PC-3 (cell line): ENCODE measurements at regions not wholly inside any gene's neighbourhood (a gene's known extent, or its start where the extent isn't known, plus 50 kb on each side); places are given as distances from the start of the nearest gene placed in this dataset.

Experiments
- CTCF ChIP-seq: fragments of 300-600 bp; sonication (generic); conservative IDR thresholded peaks from 2 replicates; pipeline ENCODE4 v1.5.1; 2017; ENCODE audit warnings: antibody characterized with exemption, low read depth, mild to moderate bottlenecking, low read length
- EZH2 ChIP-seq: fragments of 300-600 bp; sonication (generic); IDR thresholded peaks from one replicate; pipeline ENCODE4 v1.6.1; 2017; ENCODE audit warnings: antibody characterized with exemption, mild to moderate bottlenecking, low read length; ENCODE audit not compliant: unreplicated experiment
- EZH2phosphoT487 ChIP-seq: fragments of 300-600 bp; sonication (generic); IDR thresholded peaks from 2 replicates; pipeline ENCODE4 v1.6.1; 2018; ENCODE audit warnings: mild to moderate bottlenecking, antibody characterized with exemption, low read length, borderline replicate concordance

GRCh38 chr13:76600081-76600480 lies 286.1 kb downstream of the KCTD12 start:
- TF ChIP-seq CTCF (no peak), EZH2phosphoT487 (no peak), EZH2 (no peak)
